ENCODE measurements at regions not wholly inside any gene's neighbourhood (a gene's known extent, or its start where the extent isn't known, plus 50 kb on each side); places are given as distances from the start of the nearest gene placed in this dataset.
A peak's percentile ranks its signal among the peaks of the same experiment; 100 is the strongest.

DNA sequence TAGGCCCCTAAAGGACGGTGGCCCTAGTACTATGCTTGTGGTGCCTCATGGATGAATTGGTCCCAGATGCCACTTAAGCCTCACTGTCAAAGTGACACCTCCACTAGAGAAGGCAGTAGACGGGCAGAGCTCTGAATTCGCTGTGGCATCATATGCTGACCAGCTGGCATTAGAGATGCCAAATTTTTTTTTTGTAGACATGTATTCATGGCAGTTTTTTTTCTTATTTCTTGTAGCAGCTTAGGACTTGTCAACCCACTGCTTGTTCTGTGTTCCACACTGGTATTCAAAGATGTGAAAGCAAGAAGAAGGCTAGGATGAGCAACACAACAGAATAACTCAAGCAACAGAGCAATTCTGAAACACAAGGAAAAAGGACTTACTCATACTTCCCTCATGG lies 212.5 kb downstream of the DLEU7 start:
- no peak for DNase-seq (ENCODE audit: low read depth)
- TF ChIP-seq MYC (IDR thresholded peaks at IDR 0.05; ENCODE audit: low read depth, low read length) = no peak
- TF ChIP-seq MAX (IDR thresholded peaks at IDR 0.05; ENCODE audit: low read depth, low read length) = no peak
- no peak for TF ChIP-seq POLR2A (IDR thresholded peaks at IDR 0.05; ENCODE audit: extremely low read depth, insufficient read length)
- TF ChIP-seq CTCF (IDR thresholded peaks at IDR 0.05; ENCODE audit: low read depth, low read length) = no peak
- no peak overlapping the region for H3K4me3 ChIP-seq (ENCODE audit: low read depth, low read length)

GRCh38 chr13:50634339-50634738 lies 209.2 kb downstream of the DLEU7 start:
- TF ChIP-seq MAX (IDR thresholded peaks at IDR 0.05; ENCODE audit: low read depth, low read length) (no peak), POLR2A (IDR thresholded peaks at IDR 0.05; ENCODE audit: extremely low read depth, insufficient read length) (no peak), CTCF (IDR thresholded peaks at IDR 0.05; ENCODE audit: low read depth, low read length) (no peak), MYC (IDR thresholded peaks at IDR 0.05; ENCODE audit: low read depth, low read length) (no peak)
- DNase-seq (ENCODE audit: low read depth) = no peak
- no peak overlapping the region for H3K4me3 ChIP-seq (ENCODE audit: low read depth, low read length)

- H3K4me3 ChIP-seq (ENCODE audit: low read depth, low read length) = no peak overlapping the region
- peak; percentile 96 for DNase-seq (ENCODE audit: low read depth)
Observed at GRCh38 chr13:50635504-50635903, 208.0 kb downstream of the DLEU7 start.

GRCh38 chr13:50636007-50636704 lies 207.3 kb downstream of the DLEU7 start:
- DNase-seq (ENCODE audit: low read depth) = peak; percentile 62
- H3K4me3 ChIP-seq (ENCODE audit: low read depth, low read length) = no peak overlapping the region
- TF ChIP-seq POLR2A (IDR thresholded peaks at IDR 0.05; ENCODE audit: extremely low read depth, insufficient read length) (no peak), CTCF (IDR thresholded peaks at IDR 0.05; ENCODE audit: low read depth, low read length) (no peak), MAX (IDR thresholded peaks at IDR 0.05; ENCODE audit: low read depth, low read length) (no peak), MYC (IDR thresholded peaks at IDR 0.05; ENCODE audit: low read depth, low read length) (no peak)

More at GRCh38 chr13:50635504-50635903, 208.0 kb downstream of the DLEU7 start:
- TF ChIP-seq POLR2A (IDR thresholded peaks at IDR 0.05; ENCODE audit: extremely low read depth, insufficient read length) = no peak
- peak; percentile 93 for TF ChIP-seq MYC (IDR thresholded peaks at IDR 0.05; ENCODE audit: low read depth, low read length)
- peak; percentile 95 for TF ChIP-seq MAX (IDR thresholded peaks at IDR 0.05; ENCODE audit: low read depth, low read length)

GRCh38 chr13:50643060-50643459 lies 200.4 kb downstream of the DLEU7 start:
- TF ChIP-seq POLR2A (IDR thresholded peaks at IDR 0.05; ENCODE audit: extremely low read depth, insufficient read length) = no peak
- TF ChIP-seq MYC (IDR thresholded peaks at IDR 0.05; ENCODE audit: low read depth, low read length) = no peak
- no peak for TF ChIP-seq CTCF (IDR thresholded peaks at IDR 0.05; ENCODE audit: low read depth, low read length)
- TF ChIP-seq MAX (IDR thresholded peaks at IDR 0.05; ENCODE audit: low read depth, low read length) = no peak
- no peak overlapping the region for H3K4me3 ChIP-seq (ENCODE audit: low read depth, low read length)
- peak; percentile 24 for DNase-seq (ENCODE audit: low read depth)

GRCh38 chr13:50644081-50644871 lies 199.2 kb downstream of the DLEU7 start:
- no peak for TF ChIP-seq POLR2A (IDR thresholded peaks at IDR 0.05; ENCODE audit: extremely low read depth, insufficient read length)
- TF ChIP-seq CTCF (IDR thresholded peaks at IDR 0.05; ENCODE audit: low read depth, low read length) = no peak
- no peak for TF ChIP-seq MAX (IDR thresholded peaks at IDR 0.05; ENCODE audit: low read depth, low read length)
- TF ChIP-seq MYC (IDR thresholded peaks at IDR 0.05; ENCODE audit: low read depth, low read length) = no peak
- DNase-seq (ENCODE audit: low read depth) = no peak
- no peak overlapping the region for H3K4me3 ChIP-seq (ENCODE audit: low read depth, low read length)
